Hippocampal formation (tissue), 2 donors: ENCODE measurements at regions not wholly inside any gene's neighbourhood (a gene's known extent, or its start where the extent isn't known, plus 50 kb on each side); places are given as distances from the start of the nearest gene placed in this dataset.
A peak's percentile ranks its signal among the peaks of the same experiment; 100 is the strongest.

Experiments
- DNase-seq, 2 donors: peaks; one replicate each; lab custom pipeline; 2025; lab: John Stamatoyannopoulos, UW

DNA sequence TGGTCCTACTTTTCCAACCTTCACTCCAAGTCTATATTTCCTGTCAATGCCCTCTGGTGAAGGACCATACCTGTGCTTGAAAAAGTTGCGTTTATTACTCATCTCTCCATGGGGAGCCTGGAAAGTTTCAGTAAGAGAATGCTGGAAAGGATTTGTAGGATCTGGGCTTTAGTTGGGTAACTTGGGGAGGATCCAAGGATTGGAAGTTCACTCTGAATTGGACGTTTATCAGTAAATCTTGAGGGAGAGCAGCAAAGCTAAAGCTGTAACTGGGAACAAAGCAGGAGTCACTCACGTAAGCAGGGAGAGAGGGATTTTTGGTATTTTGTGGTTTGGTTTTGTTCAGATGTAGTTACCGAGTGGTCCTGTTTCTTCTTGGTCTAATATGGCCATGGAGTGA is 51.4 kb upstream of the NPVF start:
- no peak for DNase-seq

DNA sequence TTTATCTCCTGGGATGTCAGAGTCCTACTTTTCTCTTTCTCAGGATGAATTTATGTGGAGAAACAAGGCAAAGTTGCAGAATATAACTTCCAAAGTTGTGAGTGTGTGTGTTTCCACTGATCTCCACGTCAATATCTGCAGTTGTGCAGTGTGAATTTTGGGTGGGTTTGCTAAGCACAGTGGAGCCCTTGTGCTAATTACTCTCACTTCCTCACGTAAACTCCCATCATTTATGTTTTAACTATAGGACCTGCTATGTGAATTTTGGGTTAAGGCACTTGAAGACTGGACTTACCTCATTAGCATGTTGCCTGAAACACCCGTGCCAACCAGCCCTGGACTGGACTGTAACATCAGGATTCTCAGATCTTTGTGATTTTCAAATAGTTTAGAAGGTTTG is 51.9 kb upstream of the NPVF start:
- no peak for DNase-seq

DNA sequence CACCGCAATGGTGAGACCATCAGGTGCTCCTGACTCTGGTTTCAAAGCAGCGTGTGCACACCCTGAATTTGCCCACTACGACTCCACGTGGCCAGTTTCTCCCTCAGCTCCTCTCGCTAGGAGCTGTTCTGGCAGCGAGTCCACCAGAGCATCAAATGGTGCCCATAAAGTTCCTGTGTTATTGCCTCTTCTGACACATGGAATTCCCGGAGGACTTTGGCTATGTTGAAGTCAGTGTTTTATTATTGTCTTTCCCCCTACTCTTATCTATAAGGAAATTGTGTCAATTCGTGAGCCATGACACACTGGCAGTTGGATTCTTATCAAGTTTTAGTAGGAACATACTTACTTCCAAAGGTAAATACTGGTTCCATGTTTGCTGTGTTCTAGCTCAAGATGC is 53.9 kb upstream of the NPVF start:
- DNase-seq, result no peak

DNA sequence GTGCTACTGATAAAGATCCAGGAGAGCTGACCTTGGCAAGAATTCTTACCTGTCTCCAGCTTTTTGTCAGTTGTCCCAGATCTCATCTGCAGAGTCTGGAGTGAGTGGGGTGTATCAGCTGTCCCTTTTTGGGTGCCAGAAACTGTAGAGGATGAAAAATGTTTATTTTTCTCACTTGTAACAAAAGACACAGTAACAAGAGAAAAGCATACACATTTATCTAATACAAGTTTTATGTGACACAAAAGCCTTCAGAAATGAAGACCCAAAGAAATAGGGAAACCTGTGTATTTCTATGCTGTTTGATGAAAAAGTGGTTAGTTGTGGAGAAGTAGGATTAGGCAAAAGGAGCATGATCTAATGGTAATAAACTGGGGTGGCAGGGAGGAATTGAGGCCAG is 58.5 kb upstream of the NPVF start:
- DNase-seq, result no peak

DNA sequence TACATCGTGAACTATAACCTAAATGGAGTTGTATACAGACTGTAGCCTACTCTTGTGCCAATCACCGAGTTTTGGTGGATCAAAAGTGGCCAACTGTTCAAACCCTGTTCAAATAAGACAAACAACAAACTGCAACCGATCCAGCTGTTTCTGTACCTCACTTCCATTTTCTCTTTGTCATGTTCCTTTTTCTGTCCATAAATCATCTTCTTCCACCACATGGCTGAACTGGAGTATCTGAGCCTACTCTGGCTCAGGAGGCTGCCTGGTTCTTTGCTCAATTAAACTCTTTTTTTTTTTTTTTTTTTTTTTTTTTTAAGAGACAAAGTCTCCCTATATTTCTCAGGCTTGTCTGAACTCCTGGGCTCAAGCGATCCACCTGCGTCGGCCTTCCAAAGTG is 59.0 kb upstream of the NPVF start:
- no peak for DNase-seq

DNA sequence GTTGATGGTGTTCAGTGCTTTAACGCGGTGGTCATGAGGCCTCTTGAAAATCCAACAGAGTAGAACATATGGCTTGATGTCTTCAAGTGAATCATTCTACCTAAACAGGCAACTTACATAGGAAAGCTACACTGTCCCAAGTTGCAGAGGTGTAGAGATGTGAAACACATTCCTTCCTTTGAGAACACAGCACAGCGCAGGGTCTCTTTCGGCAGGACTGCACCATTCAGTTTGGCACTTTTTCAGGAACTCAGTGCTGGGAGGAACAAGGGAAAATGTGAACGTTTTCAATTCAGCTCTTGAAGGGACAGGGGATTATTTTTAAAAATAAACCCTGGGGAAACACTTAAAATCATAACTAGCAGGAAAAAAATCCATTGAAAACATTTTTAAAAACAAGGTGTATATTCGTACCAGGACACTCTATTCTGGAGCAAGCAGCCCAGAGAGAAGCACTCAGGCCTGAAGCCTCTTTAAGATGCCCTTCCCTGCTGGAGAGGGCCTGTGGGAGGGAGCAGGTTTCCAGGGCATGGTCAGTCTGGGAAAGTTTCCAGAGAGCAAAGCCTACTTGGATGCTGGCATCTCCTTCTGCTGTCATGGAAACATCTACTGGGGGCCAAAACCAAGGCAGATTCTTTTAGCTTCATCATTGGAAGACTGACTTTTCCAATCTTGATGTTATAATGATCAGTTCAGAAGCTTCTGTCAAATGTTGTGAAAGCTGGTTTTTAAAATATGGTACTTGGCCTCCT is 60.4 kb upstream of the NPVF start:
- peak; percentile 16 to 19 for DNase-seq

GRCh38 chr7:25289518-25289917 is 61.2 kb upstream of the NPVF start:
- DNase-seq, result no peak

- no peak for DNase-seq
These were observed 66.3 kb upstream of the NPVF start for GRCh38 chr7:25294624-25295023.

GRCh38 chr7:25295387-25295786 is 67.1 kb upstream of the NPVF start:
- no peak for DNase-seq

DNA sequence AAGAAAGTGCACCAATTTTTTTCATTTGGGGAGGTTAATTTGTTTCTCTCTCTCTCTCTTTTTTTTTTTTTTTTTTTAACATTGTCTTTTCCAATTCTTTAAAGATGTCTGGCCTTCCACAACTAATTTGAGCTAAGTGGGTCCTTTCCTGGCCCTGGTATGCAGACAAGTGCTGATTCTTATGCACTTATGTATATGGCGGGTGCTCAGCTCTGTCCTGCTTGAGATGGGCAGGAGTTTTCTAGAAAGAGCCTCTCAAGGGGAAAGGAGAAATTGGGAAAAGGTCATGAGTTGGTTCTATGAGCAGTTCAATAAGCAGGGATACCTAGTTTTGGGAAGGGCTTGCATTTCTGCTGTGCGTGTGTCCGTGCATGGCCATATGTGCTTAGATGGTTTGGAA is 67.8 kb upstream of the NPVF start:
- DNase-seq, result no peak

GRCh38 chr7:25297278-25297677 is 69.0 kb upstream of the NPVF start:
- no peak for DNase-seq

DNA sequence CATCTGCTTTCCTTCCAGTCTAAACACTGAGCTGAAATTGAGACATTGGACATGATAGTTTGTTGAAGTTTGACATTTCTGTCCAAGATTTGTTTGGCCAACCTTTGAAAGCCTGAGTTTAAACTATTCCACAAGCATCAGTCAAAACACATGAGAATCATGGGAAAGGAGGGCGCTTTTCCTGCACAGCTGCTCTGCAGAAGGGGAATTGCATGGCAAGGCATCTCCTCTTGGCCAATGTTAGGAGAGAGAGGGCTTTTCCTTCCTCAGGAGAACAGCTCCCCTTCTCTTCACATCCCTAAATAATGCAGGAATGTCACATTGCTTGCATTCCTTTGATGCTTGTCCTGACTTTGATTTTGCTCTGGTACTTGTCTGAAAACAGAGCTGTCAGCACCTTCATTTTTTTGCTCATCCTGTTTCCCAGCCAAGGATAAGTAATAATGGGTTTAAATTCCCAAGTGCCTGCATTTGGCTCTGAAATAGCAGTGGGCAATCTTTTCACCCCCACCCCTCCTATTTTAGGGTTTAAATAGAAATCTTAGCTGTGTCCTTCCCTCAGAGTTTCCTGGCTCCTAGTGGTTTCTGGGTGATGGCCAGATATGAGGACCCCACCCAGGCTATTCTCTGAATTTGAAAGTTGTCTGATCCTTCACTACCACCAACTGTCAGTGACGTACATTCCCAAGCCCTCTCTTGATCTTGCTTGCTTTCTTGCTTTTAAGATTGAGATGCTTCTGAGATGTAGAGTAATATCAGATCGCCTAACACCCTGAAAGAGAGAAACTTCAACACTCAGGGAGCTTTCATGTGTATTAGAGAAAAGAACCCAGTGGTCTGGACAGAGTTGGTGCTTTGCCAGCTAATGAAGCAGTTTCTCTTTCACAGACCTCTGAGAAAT is 75.2 kb upstream of the NPVF start:
- no peak for DNase-seq

DNA sequence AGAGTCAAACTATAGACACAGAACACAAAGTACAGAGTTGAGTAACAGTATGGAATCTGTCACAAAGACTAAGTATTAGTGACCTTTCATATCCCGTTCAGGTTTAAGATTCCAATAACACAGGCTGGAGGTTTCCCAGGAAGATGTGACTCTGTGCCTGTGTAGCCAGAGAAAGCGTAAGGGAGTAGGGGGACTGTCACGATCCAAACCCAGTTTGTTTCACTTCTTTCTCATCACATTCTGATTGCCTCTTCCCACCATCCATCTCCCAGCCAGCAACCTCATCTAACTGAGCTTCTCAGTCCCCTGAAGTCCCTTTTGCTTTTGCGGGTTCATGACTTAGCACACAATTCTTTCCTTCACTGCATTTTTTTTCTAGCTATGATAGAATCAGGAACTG is 76.4 kb upstream of the NPVF start:
- DNase-seq, result no peak

- no peak for DNase-seq
These were observed 77.5 kb upstream of the NPVF start for GRCh38 chr7:25305831-25306230.

DNA sequence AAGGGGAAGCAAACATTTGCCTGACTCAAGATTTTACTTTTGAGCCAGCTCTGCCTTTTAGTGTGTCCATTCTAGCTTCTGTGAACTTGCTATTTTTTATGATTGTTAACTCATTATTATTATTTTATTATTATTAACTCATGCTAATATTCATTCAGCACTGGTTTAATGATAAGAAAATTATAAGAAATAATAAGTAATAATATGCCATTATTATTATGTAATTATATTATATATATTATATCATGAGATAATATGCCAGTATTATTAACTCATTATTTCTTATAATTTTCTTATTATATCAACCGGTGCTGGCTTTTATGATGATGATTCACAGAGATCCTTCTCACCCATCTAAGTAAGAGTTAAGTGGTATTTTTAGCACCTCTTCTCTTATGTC is 79.3 kb upstream of the NPVF start:
- DNase-seq, result no peak

GRCh38 chr7:25308246-25308645 is 80.0 kb upstream of the NPVF start:
- no peak for DNase-seq

DNA sequence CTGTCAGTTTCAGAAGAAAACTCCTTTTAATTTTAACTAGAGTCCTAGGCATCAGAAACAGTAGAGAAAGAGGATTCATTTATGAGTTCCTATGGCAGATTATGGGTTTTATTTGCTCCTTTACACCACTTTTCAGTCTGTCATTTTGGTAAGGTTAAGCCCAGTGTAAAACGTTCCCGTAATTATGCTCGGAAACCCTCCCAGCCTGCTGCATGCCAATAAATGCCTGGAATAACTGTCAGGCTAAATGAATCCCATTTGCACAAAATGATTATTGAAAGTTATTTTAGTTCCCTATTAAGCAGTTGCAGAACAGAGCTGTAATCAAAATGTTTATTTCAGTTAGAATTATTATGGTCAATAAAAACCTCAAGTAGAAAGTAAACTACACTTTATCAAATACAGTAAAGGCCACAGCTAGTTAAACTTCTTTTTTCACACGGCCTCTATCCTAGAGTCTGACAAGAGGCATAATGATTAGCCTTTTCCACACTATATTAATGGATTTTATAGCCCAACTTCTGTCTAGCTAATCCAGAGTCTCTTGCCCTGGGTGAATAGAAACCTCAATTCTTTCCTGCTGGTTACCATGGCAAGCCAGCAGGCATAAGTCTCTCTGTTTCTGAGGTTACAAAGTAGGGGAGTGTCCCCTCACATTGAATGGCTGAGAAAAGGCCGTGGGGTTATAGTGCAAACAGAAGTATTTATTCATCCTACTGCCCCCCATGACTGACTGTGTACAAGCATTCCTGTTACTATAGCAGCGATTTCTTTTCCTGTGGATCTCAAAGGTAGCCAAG is 80.8 kb upstream of the NPVF start:
- DNase-seq, result no peak

- no peak for DNase-seq
These were observed 82.6 kb upstream of the NPVF start for GRCh38 chr7:25310896-25311295.

- DNase-seq, result no peak
These were observed 83.1 kb upstream of the NPVF start for GRCh38 chr7:25311346-25311745.

DNA sequence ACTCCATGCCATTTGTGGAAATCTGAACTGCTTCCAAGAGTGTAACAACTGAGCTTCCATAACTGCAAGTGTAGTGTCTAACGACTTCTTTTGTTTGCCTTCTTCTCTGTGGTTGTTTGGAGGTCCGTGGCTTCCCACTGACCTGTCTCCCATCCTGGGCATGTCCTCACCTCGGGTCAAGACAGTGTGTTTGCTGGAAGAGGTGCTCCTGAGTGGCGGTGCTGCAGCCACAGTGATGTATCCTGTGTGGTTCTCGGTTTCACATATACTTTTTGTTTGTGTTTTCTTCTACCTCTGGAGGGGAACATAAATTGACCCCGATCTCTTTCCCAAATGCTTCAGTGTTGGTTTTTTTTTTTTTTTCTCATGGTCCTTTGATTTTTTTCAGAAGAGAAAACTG is 84.7 kb upstream of the NPVF start:
- no peak for DNase-seq

DNA sequence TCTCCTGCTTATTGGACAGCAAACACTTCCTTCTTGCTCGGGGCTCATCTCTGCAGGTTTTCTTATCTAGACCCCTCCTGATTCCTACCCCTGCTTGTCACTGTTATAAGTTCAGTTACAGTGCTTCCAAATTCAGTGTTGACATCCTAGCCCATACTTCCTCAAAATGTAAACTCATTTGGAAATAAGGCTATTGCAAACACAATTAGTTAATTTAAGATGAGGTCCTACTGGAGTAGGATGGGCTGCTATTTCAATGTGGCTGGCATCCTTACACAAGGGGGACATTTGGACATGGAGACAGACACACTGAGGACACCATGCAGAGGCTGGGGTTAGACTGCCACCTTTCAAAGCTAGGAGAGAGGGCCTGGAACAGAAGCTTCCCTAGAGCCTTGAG is 85.2 kb upstream of the NPVF start:
- DNase-seq, result no peak

GRCh38 chr7:25314094-25314730 is 85.9 kb upstream of the NPVF start:
- no peak for DNase-seq
